HG02870 (cell line): ENCODE measurements at regions not wholly inside any gene's neighbourhood (a gene's known extent, or its start where the extent isn't known, plus 50 kb on each side); places are given as distances from the start of the nearest gene placed in this dataset.

ENCODE experiments used
- ATAC-seq: cut with Tn5 transposase; IDR thresholded peaks from one replicate; pipeline ENCODE4 v1.9.1; 2021; ENCODE audit warnings: mild to moderate bottlenecking, moderate library complexity; ENCODE audit not compliant: unreplicated experiment

DNA sequence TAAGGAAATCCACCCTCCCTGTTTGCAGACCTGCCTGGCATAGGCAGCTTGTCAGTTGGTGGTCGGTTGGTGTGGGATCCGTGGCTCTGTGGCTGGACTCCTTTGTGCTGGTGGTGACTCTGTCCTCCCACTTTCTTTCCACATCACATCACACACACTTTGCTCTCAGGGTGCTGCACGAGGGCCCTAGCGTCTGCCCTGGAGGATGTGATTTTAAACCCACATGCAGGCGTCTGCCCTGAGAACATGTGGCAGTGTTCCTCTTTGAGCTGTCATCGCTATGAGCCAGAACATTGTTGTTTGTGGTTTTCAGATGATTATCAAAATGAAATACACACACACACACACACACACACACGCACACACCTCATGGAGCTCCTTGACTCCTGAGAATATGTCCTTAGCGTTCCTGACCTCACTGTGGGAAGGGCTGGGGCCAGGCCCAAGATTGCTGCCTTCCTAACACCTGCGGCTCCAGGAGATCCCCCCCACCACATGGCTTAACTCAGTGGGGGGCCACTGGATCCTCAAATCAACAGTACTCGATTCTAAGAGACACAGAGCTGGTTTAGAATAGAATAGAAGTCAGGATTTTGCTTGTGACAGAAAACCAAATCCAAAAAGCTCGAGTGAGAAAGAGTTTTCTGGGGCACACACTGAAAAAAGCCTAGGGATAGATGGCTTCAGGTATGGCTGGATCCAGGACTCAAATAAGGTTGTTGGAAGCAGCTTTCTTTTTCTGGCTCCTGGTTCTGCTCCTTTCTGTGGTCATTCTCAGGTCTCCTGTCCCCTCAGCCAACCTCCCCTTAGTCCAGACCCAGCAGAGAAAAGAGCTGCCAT is 54.8 kb downstream of the RTP5 start:
- ATAC-seq: no peak

- ATAC-seq: no peak
Observed at GRCh38 chr2:241924909-241925250, 55.4 kb downstream of the RTP5 start.

DNA sequence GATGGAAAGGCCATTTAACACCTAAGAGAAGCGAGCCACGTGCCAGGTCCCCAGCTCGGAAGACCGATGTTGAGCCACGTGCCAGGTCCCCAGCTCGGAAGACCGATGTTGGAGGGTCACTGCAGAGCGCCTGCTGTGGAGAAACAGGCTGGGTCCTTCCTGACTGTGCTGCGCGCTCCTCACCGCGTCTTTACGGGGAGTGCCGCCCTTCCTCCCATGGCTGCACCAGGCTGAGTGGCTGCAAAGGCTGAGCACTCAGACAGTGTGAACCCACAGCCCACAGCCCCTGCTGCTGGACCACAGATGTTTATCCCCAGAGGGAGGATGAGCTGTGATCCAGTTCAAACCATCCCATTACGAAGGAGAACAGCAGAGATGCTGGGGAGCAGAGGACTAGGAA is 55.7 kb downstream of the RTP5 start:
- ATAC-seq: no peak

- no peak for ATAC-seq
Observed at GRCh38 chr2:241925821-241926441, 56.4 kb downstream of the RTP5 start.

DNA sequence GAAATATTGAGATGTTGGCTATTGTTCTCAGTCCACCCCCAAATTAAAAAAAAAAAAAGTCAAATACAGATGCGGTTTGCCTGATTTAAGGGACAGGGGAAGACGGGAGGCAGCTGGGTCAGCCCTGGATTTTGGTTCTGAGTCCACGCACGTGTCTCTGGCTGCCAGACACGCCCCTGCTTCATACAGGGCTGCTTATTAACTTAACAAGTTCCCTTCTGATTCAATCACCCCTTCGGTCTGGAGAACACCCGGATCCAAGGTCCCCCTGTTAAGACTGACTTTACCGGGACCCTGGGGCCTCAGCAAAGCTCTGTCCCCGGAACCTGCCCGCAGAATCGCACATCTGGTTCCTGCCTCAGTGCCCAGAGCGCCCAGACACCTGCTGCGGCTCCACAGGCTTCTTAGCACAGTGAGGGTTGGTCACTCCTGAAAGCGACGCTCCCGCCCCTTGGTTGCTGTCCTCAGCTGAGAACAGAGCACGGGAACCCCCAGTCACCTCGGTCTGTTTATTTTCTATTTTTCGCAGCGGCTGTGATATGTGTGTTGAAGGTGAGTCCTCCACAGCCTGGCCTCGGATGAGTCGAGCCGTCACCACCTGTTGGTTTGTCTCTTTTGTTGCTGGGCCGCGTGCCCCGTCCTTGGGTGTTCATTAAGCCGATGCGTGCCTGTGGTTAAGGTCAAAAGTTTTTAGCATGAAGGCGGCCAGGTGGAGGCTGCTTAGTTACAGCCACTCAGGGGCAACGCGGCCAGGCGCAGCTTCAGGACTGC is 57.2 kb downstream of the RTP5 start:
- ATAC-seq: no peak

GRCh38 chr2:241929551-241930490 is 60.3 kb downstream of the RTP5 start:
- ATAC-seq: no peak

DNA sequence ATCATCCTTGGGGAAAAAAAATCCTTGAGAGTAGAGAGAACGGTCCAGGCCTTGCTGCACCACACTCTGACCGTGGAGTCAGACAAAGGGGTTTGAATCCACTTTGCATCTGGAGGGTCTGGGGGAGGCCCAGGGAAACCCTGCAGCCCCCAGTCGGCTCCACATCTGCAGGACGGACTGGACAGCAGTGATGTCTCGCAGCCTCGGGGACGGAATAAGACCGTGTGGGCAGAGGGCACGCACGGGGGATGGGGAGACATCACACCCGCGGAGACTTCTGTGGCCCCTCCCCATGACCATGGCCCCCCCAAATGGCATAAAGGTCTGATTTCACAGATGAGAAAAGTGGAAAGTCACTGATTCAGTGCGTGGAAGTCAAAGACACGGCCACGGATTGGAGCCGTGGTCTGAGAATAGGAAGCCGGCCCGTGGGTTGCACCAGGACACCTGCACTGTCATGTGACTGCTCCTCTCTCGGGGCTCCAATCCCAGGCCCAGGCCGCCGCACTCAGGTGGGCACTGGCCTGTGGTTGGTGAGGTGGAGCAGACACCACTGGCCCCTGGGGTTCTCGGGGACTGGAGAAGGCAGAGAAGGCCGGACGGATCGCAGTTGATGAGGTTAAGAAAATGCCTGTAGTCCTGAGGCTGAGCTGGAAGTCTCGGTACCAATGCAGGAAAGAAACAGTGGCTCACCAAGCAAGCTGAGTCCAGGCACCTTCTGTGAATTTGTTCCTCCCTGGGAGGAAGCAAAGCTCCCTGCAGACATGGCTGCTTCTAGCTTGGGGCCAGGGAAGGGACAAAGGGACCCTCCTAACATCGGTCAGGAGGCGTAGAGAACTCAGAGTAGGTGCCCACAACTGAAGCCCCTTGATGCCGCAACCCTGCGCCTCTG is 61.8 kb downstream of the RTP5 start:
- ATAC-seq: no peak

GRCh38 chr2:241931976-241932898 is 62.7 kb downstream of the RTP5 start:
- ATAC-seq: no peak

DNA sequence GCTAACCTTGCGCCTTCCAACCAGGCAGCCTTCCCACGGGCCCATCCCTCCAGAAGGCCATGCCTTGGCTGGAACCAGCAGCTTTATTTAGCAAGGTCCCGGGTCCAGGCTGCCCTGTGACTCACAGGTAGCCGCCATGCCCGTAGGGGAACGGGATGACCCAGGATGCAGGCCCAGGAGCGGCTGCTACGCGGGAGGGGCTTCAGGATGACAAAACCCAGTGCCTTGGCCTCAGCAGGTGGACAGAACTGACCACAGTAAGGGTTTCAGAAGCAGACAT is 63.3 kb downstream of the RTP5 start:
- no peak for ATAC-seq

DNA sequence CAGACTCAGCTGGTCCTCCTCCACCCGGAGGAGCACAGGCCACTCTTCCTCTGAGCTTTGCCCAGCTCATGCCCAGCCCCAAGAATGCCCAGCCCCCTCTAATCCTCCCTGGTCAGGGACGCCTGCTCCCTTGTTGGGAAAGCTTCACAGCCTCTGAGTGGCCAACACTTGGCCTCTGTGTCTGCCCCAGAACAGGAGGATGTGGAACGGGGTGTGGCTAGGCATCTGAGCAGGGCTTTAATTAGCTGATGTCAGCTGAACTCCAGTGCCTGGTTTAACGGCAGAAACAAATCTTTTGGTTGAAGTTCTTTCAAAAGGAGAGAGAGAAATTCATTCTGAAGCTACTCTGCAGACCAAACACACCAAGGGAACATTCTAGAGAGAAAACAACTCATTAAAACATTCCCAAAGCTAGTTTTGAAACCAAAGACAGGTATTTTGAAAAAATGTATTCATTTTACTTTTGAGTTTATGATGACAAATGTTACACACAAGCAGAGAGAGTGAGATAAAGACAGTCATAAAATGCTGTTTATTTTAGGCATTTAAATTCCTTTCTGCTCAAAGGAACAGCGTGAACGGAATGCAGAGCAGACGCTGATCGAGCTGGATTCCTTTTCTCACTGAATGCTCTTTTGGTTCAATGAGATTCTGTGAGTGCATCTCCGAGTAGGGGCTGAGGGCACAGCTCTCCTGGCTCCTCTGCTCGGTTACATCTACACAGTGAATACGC is 63.8 kb downstream of the RTP5 start:
- no peak for ATAC-seq

- ATAC-seq: no peak
Observed at GRCh38 chr2:241935314-241935713, 65.8 kb downstream of the RTP5 start.

DNA sequence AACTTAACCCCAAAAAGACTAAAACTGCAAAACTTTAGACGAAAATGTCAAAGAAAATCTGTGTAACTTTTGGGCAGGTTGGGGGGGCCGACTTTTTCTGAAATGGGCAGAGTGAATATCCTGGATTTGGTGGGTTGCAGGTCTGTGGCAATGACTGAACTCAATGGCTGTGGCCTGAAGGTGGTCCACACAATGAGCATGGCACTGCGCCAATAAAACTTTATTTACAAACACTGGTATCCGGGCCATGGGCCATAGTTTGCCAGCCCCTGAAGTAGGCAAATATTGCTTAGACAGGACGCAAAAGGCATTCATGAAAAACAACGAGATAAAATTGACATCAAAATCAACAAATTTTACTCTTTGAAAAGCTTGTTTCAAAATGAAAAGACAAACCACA is 66.2 kb downstream of the RTP5 start:
- ATAC-seq: no peak

- no peak for ATAC-seq
Observed at GRCh38 chr2:241936457-241937133, 67.1 kb downstream of the RTP5 start.

GRCh38 chr2:241937297-241937696 is 67.8 kb downstream of the RTP5 start:
- no peak for ATAC-seq

GRCh38 chr2:241939541-241939940 is 70.0 kb downstream of the RTP5 start:
- no peak for ATAC-seq

DNA sequence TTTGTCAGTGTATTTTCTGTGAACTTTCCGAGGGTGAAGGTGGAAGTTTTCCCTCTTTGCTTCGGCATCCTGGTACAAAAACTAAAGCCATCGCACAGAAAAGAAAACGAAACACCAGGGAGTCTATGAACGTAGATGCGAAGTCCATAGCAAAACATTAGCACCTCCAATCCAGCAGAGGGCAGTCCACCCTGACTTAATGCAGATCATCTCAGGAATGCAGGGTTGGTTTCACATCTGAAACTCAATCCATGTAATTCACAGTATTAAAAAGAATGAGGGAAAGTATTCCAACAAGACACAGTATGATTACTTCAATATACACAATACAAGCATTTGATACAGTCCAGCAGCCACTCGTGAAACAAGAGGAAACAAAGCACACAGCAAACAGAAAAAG is 70.8 kb downstream of the RTP5 start:
- no peak for ATAC-seq

- no peak for ATAC-seq
Observed at GRCh38 chr2:241941691-241942301, 72.3 kb downstream of the RTP5 start.
